Urinary bladder (tissue), 3 donors: ENCODE measurements at regions not wholly inside any gene's neighbourhood (a gene's known extent, or its start where the extent isn't known, plus 50 kb on each side); places are given as distances from the start of the nearest gene placed in this dataset.

ENCODE experiments used
- DNase-seq: peaks from one replicate; pipeline ENCODE4 v3.0.0-alpha.2; 2015; ENCODE audit errors: extremely low spot score
- H3K27ac ChIP-seq: one replicate; pipeline ENCODE4 v1.5.1; 2013; ENCODE audit warnings: low read depth, mild to moderate bottlenecking, moderate library complexity
- H3K36me3 ChIP-seq: one replicate; pipeline ENCODE4 v1.6.1; 2013; ENCODE audit warnings: mild to moderate bottlenecking, moderate library complexity; ENCODE audit not compliant: insufficient read depth
- H3K4me1 ChIP-seq: one replicate; pipeline ENCODE4 v1.6.1; 2013; ENCODE audit warnings: mild to moderate bottlenecking, moderate library complexity; ENCODE audit not compliant: insufficient read depth
- H3K4me3 ChIP-seq: one replicate; pipeline ENCODE4 v1.5.1; 2013; ENCODE audit warnings: low read depth, low read length
- WGBS: extraction: QIAGEN DNeasy Blood & Tissue Kit; methylation state at CpG from one replicate; pipeline ENCODE4 v1.1.7; 2013; 5-methylcytosine and 5-hydroxymethylcytosine counted together
- donor health status: healthy with polysubstance abuse.
- donor health status: healthy.

GRCh38 chr9:19682397-19682796, 106.4 kb downstream of the SLC24A2 start:
- Histone ChIP-seq H3K4me1 (no peaks in the 10 kb centered on the region), H3K4me3 (no peak overlapping the region), H3K27ac (no peak overlapping the region), H3K36me3 (no peaks in the 10 kb centered on the region)
- 72% methylated on average over 2 of the region's 2 CpGs for WGBS
- DNase-seq = no peak

- Histone ChIP-seq H3K36me3 (no peaks in the 10 kb centered on the region), H3K4me3 (no peak overlapping the region), H3K27ac (no peak overlapping the region), H3K4me1 (no peaks in the 10 kb centered on the region)
- 88% methylated on average over 3 of the region's 3 CpGs for whole genome bisulfite sequencing
- no peak for DNase-seq
These were observed 107.0 kb downstream of the SLC24A2 start for GRCh38 chr9:19681846-19682245.

GRCh38 chr9:19677924-19678323, 110.9 kb downstream of the SLC24A2 start:
- no peak for DNase-seq
- no peaks in the 10 kb centered on the region for H3K4me1 ChIP-seq
- 64% methylated on average over 5 of the region's 5 CpGs for WGBS

GRCh38 chr9:19675492-19675891, 113.3 kb downstream of the SLC24A2 start:
- Histone ChIP-seq H3K4me1 (no peaks in the 10 kb centered on the region), H3K4me3 (no peak overlapping the region), H3K36me3 (no peaks in the 10 kb centered on the region), H3K27ac (no peak overlapping the region)
- WGBS = 76% methylated on average over 9 of the region's 9 CpGs
- no peak for DNase-seq

More at GRCh38 chr9:19677924-19678323, 110.9 kb downstream of the SLC24A2 start:
- Histone ChIP-seq H3K4me3 (no peak overlapping the region), H3K36me3 (no peaks in the 10 kb centered on the region), H3K27ac (no peak overlapping the region)

- no peak overlapping the region for H3K4me3 ChIP-seq
- H3K27ac ChIP-seq = no peak overlapping the region
These were observed 122.3 kb downstream of the SLC24A2 start for GRCh38 chr9:19666575-19666974.

GRCh38 chr9:19665146-19665863, 123.5 kb downstream of the SLC24A2 start:
- 87% methylated on average over 9 of the region's 9 CpGs for WGBS
- Histone ChIP-seq H3K4me1 (no peaks in the 10 kb centered on the region), H3K36me3 (no peaks in the 10 kb centered on the region), H3K27ac (no peak overlapping the region), H3K4me3 (no peak overlapping the region)
- DNase-seq = no peak

More at GRCh38 chr9:19666575-19666974, 122.3 kb downstream of the SLC24A2 start:
- no peak for DNase-seq
- Histone ChIP-seq H3K36me3 (no peaks in the 10 kb centered on the region), H3K4me1 (no peaks in the 10 kb centered on the region)

- Histone ChIP-seq H3K4me3 (no peak overlapping the region), H3K4me1 (no peaks in the 10 kb centered on the region), H3K36me3 (no peaks in the 10 kb centered on the region), H3K27ac (no peak overlapping the region)
- 57% methylated on average over 3 of the region's 3 CpGs for WGBS
- no peak for DNase-seq
These were observed 125.3 kb downstream of the SLC24A2 start for GRCh38 chr9:19663570-19663969.

- no peak for DNase-seq
- 77% methylated on average over 6 of the region's 6 CpGs for WGBS
- H3K4me1 ChIP-seq = no peaks in the 10 kb centered on the region
- no peak overlapping the region for H3K4me3 ChIP-seq
- no peaks in the 10 kb centered on the region for H3K36me3 ChIP-seq
- H3K27ac ChIP-seq = no peak overlapping the region
These were observed 126.6 kb downstream of the SLC24A2 start for GRCh38 chr9:19662213-19662612.

- no peak for DNase-seq
- Histone ChIP-seq H3K36me3 (no peaks in the 10 kb centered on the region), H3K27ac (no peak overlapping the region), H3K4me3 (no peak overlapping the region), H3K4me1 (no peaks in the 10 kb centered on the region)
- 46% methylated on average over 6 of the region's 6 CpGs for WGBS
These were observed 128.8 kb downstream of the SLC24A2 start for GRCh38 chr9:19660019-19660418.

GRCh38 chr9:19656704-19657103, 132.1 kb downstream of the SLC24A2 start:
- no peaks in the 10 kb centered on the region for H3K36me3 ChIP-seq
- no peak for DNase-seq
- WGBS = 75% methylated on average over 4 of the region's 4 CpGs
- H3K4me1 ChIP-seq = no peaks in the 10 kb centered on the region
- H3K27ac ChIP-seq = no peak overlapping the region
- no peak overlapping the region for H3K4me3 ChIP-seq

- H3K4me1 ChIP-seq = no peaks in the 10 kb centered on the region
- no peak overlapping the region for H3K4me3 ChIP-seq
- H3K36me3 ChIP-seq = no peaks in the 10 kb centered on the region
- no peak for DNase-seq
- whole genome bisulfite sequencing = 94% methylated on average over 7 of the region's 7 CpGs
- H3K27ac ChIP-seq = no peak overlapping the region
These were observed 137.2 kb downstream of the SLC24A2 start for GRCh38 chr9:19651681-19652080.

- Histone ChIP-seq H3K4me1 (no peaks in the 10 kb centered on the region), H3K27ac (no peak overlapping the region), H3K4me3 (no peak overlapping the region), H3K36me3 (no peaks in the 10 kb centered on the region)
- DNase-seq = no peak
- WGBS = 82% methylated on average over 2 of the region's 2 CpGs
These were observed 138.5 kb downstream of the SLC24A2 start for GRCh38 chr9:19650312-19650711.

GRCh38 chr9:19649336-19650041, 139.3 kb downstream of the SLC24A2 start:
- no peak overlapping the region for H3K4me3 ChIP-seq
- 69% methylated on average over 4 of the region's 4 CpGs for WGBS
- H3K27ac ChIP-seq = no peak overlapping the region
- DNase-seq = no peak
- no peaks in the 10 kb centered on the region for H3K36me3 ChIP-seq
- H3K4me1 ChIP-seq = no peaks in the 10 kb centered on the region

- DNase-seq = no peak
- no peak overlapping the region for H3K27ac ChIP-seq
- no peaks in the 10 kb centered on the region for H3K36me3 ChIP-seq
- WGBS = 38% methylated on average over 2 of the region's 2 CpGs
- no peaks in the 10 kb centered on the region for H3K4me1 ChIP-seq
- no peak overlapping the region for H3K4me3 ChIP-seq
These were observed 140.2 kb downstream of the SLC24A2 start for GRCh38 chr9:19648672-19649071.
